NCI-H510A (cell line): ENCODE measurements at regions not wholly inside any gene's neighbourhood (a gene's known extent, or its start where the extent isn't known, plus 50 kb on each side); places are given as distances from the start of the nearest gene placed in this dataset.
"Not testable (repeated sequence)": the region's sequence is repeated elsewhere in the genome, so short reads cannot be mapped to it uniquely, and the experiment has no call there.

Source experiments
- DNase-seq: peaks from one replicate; lab custom pipeline; 2025; lab: John Stamatoyannopoulos, UW

GRCh38 chr2:215862351-215862771 lies 151.0 kb downstream of the MREG start:
- no peak for DNase-seq

- DNase-seq = no peak
These were observed 151.6 kb downstream of the MREG start for GRCh38 chr2:215861607-215862350.

GRCh38 chr2:215856080-215856479 lies 157.3 kb downstream of the MREG start:
- no peak for DNase-seq

DNA sequence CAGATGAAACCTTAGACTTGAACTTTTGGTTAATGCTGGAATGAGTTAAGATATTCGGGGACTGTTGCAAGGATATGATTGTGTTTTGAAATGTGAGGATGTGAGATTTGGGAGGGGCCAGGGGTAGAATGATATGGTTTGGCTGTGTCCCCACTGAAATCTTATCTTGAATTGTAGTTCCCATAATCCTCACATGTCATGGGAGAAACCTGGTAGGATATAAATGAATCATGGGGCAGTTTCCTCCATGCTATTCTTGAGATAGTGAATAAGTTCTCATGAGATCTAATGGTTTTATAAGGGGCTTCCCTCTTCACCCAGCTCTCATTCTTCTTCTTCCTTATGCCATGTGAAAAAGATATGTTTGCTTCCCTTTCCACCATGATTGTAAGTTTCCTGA lies 158.0 kb downstream of the MREG start:
- DNase-seq = not testable (repeated sequence)

DNA sequence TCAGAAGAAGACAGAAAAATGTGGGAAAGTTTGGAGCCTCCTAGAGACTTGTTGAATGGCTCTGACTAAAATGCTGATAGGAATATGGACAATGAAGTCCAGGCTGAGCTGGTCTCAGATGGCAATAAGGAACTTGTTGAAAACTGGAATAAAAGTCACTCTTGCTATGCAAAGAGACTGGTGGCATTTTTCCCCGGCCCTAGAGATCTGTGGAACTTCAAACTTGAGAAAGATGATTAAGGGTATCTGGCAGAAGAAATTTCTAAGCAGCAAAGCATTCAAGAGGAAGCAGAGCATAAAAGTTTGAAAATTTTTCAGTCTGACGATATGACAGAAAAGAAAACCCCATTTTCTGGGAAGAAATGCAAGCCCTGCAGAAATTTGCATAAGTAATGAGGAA lies 159.3 kb downstream of the MREG start:
- DNase-seq = no peak

DNA sequence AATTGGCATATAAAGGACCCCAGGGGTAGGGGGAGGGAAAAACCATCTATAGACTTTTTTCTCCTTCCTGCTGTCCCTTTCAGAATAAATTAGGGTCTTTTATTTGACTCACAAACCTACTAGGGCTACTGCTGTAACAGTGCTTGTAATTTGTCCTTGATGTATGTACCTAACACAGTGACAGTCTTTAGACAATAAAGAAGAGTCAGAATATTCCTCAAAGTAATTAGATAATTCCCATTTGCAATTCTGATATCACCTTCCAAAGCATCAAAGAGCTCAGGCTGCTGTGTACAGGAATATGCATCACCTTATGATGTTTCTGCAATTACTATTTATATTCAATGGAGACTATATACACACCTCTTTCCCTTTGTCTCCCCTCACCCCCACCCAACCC lies 161.7 kb downstream of the MREG start:
- no peak for DNase-seq

DNA sequence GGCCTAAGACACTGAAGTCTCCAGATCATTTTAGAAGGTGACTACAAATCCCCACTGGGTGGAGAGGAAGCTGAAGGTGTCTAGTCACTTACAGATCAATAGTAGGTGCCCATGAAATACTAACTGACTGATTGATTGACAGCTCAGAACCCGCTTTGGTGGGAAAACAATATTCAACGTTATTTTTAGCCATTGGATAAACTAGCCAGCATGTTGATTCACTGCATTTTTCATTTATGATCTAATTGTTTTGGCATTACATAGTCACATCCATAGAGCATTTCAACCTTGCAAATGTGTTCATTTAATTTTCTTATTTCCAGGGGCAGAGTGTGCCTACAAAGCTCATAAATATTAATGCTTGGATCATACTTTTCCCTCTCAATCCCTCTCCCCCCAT lies 162.3 kb downstream of the MREG start:
- DNase-seq = no peak

GRCh38 chr2:215850380-215850779 lies 163.0 kb downstream of the MREG start:
- DNase-seq = no peak

DNA sequence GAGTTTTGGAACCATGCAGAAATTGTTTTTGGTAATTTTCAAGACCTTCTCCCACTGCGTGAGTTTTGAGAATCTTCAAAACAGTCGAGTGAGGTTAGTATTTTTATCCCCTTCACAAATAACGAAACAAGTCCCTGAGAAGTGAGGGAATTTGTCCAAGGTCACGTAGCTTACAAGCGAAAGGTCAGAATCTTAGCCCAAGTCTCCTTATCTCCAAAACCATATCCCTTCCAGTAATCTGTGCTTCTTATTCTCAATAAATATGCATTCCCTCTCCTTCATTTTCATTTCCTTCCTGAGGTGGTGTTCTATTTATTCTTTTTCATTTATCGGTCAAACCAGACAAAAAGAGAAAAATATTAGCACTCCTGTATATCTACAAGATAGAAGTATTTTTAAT lies 163.6 kb downstream of the MREG start:
- DNase-seq = no peak

- DNase-seq = no peak
These were observed 164.7 kb downstream of the MREG start for GRCh38 chr2:215848698-215849097.

- DNase-seq = no peak
These were observed 165.2 kb downstream of the MREG start for GRCh38 chr2:215848146-215848545.

DNA sequence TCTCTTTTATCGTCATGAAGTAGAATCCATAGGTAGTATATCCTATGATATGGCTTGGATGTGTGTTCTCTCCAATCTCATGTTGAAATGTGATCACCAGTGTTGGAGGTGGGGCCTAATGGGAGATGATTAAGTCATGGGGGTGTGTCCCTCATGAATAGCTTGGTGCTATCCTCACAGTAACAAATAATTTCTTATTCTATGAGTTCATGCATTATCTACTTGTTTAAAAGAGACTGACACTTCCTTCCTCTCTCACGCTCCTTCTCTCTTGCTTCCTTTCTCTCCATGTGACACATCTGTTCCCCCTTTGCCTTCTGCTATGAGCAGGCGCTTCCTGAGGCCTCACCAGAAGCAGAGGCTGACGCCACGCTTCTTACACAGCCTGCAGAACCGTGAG lies 165.6 kb downstream of the MREG start:
- no peak for DNase-seq

DNA sequence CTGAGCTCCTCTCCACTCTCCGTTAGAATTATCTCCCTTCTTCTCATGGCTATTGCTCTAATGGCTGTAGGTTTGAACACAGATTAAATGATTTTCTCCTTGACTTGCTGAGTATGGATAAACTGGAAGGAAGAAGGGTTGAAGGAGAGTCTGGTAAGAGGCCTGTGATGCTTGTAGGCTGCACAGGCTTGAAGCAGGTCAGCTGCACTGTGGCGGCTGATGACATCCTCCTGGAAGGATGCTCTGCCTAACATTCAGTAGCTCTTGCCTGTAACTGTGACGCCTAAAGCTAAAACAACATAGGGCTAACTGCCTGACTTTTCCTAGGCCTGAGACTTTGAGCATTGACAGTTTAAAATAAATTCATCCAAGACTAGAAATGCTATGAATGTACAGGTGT lies 166.3 kb downstream of the MREG start:
- DNase-seq = no peak

GRCh38 chr2:215845839-215846586 lies 167.3 kb downstream of the MREG start:
- DNase-seq = no peak

DNA sequence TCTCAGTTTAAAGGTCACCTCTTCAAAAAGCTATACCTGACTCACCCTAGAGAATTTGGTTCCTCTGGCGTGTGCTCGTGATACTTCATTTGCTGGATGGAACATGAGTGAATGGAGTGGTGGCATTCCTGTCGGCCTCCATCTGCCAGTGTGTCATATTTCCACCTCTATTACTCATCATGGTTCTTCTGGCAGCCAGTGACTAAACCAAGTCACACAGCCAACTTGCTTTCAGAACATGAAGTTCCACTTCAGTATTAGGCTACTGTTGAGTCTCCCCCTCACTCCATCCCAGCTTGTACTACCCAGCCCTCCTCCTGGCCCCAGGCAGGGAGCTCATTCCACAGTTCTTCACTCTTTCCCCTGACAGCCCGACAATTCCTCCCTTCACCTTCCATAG lies 169.8 kb downstream of the MREG start:
- DNase-seq = no peak

DNA sequence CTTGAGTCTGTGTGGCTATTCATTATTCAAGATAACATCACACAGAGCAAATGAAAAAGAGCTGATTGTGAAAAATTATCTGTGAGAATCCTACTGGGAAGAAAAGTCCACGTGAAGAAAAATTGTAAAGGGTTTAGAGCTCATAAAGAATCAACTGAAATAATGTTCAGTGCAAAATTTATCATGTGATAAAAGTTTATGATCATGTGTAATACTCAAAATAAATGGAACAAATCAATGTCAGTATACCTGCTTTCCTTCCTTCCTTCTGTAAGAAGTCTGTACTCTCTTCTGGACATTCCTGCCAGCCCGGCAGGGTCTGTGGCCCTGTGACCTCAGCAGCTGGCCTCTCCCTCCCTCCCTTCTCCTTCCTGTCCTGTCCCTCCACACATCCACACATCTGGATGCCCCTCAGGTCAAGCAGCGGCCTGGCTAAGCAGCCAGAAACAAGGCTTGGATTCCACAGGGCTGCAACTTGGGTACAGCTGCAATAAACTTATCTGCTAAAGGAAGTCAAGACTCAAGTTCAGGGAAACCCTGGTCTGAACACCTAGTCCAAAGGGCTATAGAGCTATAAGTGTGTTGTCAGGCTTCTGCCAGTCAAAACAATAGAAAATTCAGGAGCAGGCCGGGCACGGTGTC lies 172.1 kb downstream of the MREG start:
- no peak for DNase-seq

GRCh38 chr2:215839816-215840215 lies 173.5 kb downstream of the MREG start:
- DNase-seq = no peak

DNA sequence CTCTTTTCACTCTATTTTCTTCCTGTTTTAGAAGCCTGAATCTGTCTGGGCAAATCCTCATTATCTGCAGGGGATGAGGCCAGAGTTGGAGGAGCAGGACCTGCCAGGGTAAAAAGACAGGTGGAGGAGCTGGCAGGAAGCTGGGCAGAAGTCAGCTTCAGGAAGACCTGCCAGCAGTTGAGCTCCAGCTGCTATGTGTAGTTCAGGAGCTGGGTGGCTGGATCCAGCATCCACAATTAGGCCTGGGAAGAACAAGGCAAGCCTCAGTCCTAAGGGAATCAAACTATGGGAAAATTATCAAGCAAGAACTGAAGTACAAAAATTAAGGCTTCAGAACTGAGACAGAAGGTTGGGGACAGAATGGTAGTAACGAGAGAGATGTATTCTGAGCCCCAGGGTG lies 174.0 kb downstream of the MREG start:
- no peak for DNase-seq

DNA sequence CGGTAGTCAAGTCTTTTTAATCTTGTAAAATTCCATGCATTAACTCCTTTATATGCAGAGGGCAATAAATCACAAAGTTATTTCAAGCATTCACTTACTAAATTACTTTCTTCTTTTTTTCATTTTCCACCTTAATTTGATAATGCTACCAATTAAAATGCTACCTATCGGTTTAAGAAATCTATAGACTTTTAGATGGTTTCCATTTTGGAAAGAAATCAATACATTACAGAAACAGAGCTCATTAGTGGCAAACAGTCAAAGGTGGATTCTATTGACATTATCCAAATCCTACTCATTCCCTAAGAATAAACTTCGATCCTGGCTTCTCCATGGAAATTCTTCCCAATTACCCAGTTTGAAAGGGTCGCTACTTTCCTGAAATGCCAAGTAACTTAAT lies 176.5 kb downstream of the MREG start:
- no peak for DNase-seq

DNA sequence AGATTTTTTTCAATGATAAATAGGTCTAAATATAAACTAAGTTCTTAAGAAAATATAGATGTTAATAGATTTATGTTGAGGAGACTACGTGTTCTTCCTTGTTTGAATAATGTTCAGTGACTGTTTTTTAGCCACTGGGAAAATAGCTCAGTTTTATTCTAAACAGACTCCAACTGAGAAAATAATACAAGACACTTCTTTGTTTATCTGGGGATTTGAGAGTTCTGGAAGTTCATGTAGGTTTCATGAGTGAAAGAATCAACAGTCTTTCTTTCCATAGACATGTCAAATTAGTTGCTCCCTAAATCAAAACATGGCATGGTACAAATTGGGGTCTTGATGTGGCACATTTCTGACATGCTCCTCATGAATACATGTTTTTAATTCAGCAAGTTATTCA lies 177.7 kb downstream of the MREG start:
- no peak for DNase-seq

DNA sequence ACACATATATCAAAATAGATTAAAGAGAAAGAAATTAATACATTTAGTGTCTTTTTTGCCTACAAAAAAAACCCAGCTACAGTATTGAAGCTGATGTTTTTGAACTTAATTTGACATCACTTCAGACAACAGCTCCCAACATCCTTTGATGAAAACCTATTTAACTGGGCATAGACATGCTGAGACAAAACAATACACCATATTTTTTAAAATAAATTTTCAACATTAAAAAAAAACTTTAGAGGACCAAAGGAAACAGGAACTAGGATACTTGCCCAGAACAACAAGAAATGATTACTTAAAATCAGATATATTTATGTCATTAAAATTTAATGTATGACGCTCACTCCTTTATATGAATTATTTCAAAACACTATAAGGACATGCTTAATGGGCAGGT lies 178.1 kb downstream of the MREG start:
- DNase-seq = no peak

DNA sequence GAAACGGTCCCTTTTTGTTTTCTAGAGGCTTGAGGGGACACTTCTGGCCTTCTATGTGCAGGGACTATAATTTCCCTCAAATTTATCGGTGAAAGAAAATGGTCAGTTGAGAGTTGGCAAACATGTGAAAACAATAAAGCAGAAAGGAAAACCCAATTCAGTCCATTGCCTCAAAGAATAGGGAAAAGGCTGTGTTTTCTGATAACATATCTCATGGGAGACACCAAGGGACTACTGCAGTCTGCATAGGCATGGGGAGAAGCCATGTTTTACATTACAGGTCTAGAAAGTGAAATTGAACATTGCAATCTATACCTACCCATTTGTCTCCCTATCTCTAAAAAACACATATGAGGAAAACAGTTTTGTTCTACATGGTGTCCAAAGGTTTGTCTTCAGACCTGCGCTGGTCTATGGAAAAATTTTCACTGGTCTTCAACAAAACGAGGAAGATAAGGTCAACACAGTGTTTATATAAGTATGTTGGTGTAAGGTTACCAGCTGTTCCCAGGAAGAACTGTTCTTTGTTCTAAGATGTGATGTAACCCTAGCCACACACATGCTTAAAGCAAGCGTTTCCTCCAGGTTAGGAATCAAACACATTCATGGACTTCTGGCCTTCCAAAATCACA lies 179.7 kb downstream of the MREG start:
- peak; percentile 28 for DNase-seq

- no peak for DNase-seq
These were observed 180.6 kb downstream of the MREG start for GRCh38 chr2:215832791-215833190.
